Parathyroid adenoma (tissue), 2 donors: ENCODE measurements at regions not wholly inside any gene's neighbourhood (a gene's known extent, or its start where the extent isn't known, plus 50 kb on each side); places are given as distances from the start of the nearest gene placed in this dataset.

Experiments used
- H2AFZ ChIP-seq: fragments of 300-600 bp; sonication (generic); one replicate; pipeline ENCODE4 v1.7.0; 2017; ENCODE audit warnings: antibody characterized with exemption, mild to moderate bottlenecking
- H3K27ac ChIP-seq: fragments of 300-600 bp; sonication (generic); one replicate; pipeline ENCODE4 v1.7.0; 2017
- H3K27me3 ChIP-seq: fragments of 300-600 bp; sonication (generic); one replicate; pipeline ENCODE4 v1.7.0; 2017; ENCODE audit warnings: low read length; ENCODE audit not compliant: control insufficient read depth, insufficient read depth
- H3K36me3 ChIP-seq: fragments of 300-600 bp; sonication (generic); one replicate; pipeline ENCODE4 v1.7.0; 2017; ENCODE audit warnings: low read length; ENCODE audit not compliant: control insufficient read depth, insufficient read depth
- H3K4me1 ChIP-seq: fragments of 300-600 bp; sonication (generic); one replicate; pipeline ENCODE4 v1.7.0; 2017; ENCODE audit warnings: control low read depth
- H3K4me2 ChIP-seq: fragments of 300-600 bp; sonication (generic); one replicate; pipeline ENCODE4 v1.7.0; 2017; ENCODE audit warnings: low read length
- H3K4me3 ChIP-seq: fragments of 300-600 bp; sonication (generic); one replicate; pipeline ENCODE4 v1.7.0; 2017; ENCODE audit warnings: low read depth, low read length
- H3K79me2 ChIP-seq: fragments of 300-600 bp; sonication (generic); one replicate; pipeline ENCODE4 v1.7.0; 2017; ENCODE audit warnings: control low read depth
- H3K9ac ChIP-seq: fragments of 300-600 bp; sonication (generic); one replicate; pipeline ENCODE4 v1.7.0; 2017; ENCODE audit warnings: mild to moderate bottlenecking
- H3K9me3 ChIP-seq: fragments of 300-600 bp; sonication (generic); one replicate; pipeline ENCODE4 v1.7.0; 2017; ENCODE audit warnings: low read length; ENCODE audit not compliant: control insufficient read depth
- CTCF ChIP-seq: fragments of 300-600 bp; sonication (generic); IDR thresholded peaks from one replicate; pipeline ENCODE4 v1.7.0; 2017; ENCODE audit warnings: antibody characterized with exemption, mild to moderate bottlenecking
- donor health status: primary hyperparathyroidism.

GRCh38 chr5:173826428-173827350 is 61.5 kb upstream of the CPEB4 start:
- Histone ChIP-seq H3K27me3 (no peaks in the 10 kb centered on the region), H3K79me2 (no peaks in the 10 kb centered on the region), H3K4me3 (no peak overlapping the region), H3K9ac (no peak overlapping the region), H3K4me2 (peak overlapping the region; percentile 40), H3K36me3 (no peaks in the 10 kb centered on the region), H2AFZ (peak overlapping the region; percentile 1), H3K4me1 (peaks cover 81% of the 10 kb centered on the region), H3K9me3 (no peaks in the 10 kb centered on the region), H3K27ac (peak overlapping the region; percentile 92)
- TF ChIP-seq CTCF: no peak

DNA sequence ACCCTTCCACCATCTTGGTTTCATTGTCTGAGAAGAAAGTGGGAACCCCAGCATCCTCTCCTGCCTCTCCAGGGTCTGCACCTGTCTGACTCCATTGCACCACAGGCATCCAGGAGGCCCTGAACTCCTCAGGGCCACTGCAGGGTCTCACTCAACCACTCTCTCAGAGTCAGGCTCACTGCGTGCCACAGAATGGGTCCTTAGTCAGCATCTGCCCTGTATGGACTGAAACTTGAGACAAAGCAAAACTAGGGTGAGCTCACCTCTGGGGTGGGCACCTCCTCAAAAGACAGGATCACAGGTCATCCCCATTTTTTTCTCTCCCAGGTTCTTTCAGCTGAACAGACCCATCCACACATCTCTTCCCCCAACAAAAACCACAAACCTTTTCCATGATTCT is 59.2 kb upstream of the CPEB4 start:
- Histone ChIP-seq H3K4me2 (peak overlapping the region; percentile 55), H3K27me3 (no peaks in the 10 kb centered on the region), H3K9me3 (no peaks in the 10 kb centered on the region), H3K4me1 (peaks cover 90% of the 10 kb centered on the region), H3K79me2 (peaks cover 4% of the 10 kb centered on the region), H2AFZ (no peak overlapping the region), H3K9ac (no peak overlapping the region), H3K36me3 (no peaks in the 10 kb centered on the region), H3K27ac (peak overlapping the region; percentile 92), H3K4me3 (no peak overlapping the region)
- TF ChIP-seq CTCF: no peak

DNA sequence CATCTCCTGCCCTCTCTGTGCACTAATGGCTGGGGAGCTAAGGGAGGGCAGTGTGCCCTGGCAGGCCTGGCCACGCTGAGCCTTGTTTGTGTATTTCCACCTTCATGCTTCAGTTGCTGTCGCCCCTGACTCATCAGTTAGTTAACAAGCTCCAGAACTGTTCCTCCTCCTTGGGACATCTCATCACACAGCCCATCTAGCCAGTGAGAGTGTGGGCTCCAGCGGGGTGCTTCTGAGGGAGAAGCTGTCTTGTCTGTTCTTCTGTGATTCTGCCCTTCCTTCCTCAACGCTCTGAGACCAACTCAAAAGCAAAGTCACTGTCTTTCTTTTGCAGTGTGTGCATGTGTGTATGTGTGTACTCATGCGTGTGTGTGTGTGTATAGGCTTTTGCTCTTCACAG is 58.3 kb upstream of the CPEB4 start:
- H3K36me3 ChIP-seq: no peaks in the 10 kb centered on the region
- peaks cover 90% of the 10 kb centered on the region for H3K4me1 ChIP-seq
- peak overlapping the region; percentile 92 for H3K27ac ChIP-seq
- no peak overlapping the region for H3K9ac ChIP-seq
- H2AFZ ChIP-seq: peak overlapping the region; percentile 23
- peaks cover 4% of the 10 kb centered on the region for H3K79me2 ChIP-seq
- no peak for TF ChIP-seq CTCF
- peak overlapping the region; percentile 17 for H3K4me3 ChIP-seq
- H3K4me2 ChIP-seq: peak overlapping the region; percentile 55
- H3K27me3 ChIP-seq: no peaks in the 10 kb centered on the region
- no peaks in the 10 kb centered on the region for H3K9me3 ChIP-seq

DNA sequence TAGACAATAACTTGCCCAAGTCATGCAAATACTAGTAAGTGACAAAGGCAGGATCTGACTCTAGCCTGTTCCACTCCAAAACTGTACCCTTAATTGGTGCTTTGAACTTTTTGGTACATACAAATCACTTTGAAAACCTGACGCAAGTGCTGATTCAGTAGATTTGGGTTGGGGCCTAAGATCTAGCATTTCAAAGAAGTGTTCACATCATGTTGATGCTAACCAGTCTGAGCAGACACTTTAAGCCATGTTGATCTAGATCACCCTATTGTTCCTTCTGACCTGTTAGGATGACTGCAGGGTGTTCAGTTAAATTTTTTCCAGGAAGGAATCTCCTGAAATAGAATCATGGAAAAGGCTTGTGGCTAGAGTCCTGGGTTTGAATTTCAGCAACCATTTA is 57.7 kb upstream of the CPEB4 start:
- H3K4me1 ChIP-seq: peaks cover 92% of the 10 kb centered on the region
- peak overlapping the region; percentile 55 for H3K4me2 ChIP-seq
- H3K27me3 ChIP-seq: no peaks in the 10 kb centered on the region
- H3K36me3 ChIP-seq: no peaks in the 10 kb centered on the region
- H3K4me3 ChIP-seq: peak overlapping the region; percentile 17
- no peak overlapping the region for H2AFZ ChIP-seq
- H3K9me3 ChIP-seq: no peaks in the 10 kb centered on the region
- H3K27ac ChIP-seq: peak overlapping the region; percentile 92
- H3K9ac ChIP-seq: no peak overlapping the region
- TF ChIP-seq CTCF: no peak
- H3K79me2 ChIP-seq: peaks cover 4% of the 10 kb centered on the region
